MM.1S (cell line): ENCODE measurements at regions not wholly inside any gene's neighbourhood (a gene's known extent, or its start where the extent isn't known, plus 50 kb on each side); places are given as distances from the start of the nearest gene placed in this dataset.

Experiments
- CTCF ChIP-seq: fragments of 300-600 bp; sonication (generic); IDR thresholded peaks from 2 replicates; pipeline ENCODE4 v1.5.1; 2016; ENCODE audit warnings: antibody characterized with exemption, low read length, mixed read lengths
- EZH2 ChIP-seq: fragments of 300-600 bp; sonication (generic); optimal IDR thresholded peaks from 2 replicates; pipeline ENCODE3; 2017; ENCODE audit warnings: low read depth, mild to moderate bottlenecking, antibody characterized with exemption, low read length, mixed read lengths
- EZH2phosphoT487 ChIP-seq: fragments of 300-600 bp; sonication (generic); IDR thresholded peaks from 2 replicates; pipeline ENCODE4 v1.6.1; 2018; ENCODE audit warnings: antibody characterized with exemption, low read length

- TF ChIP-seq EZH2 (no peak), EZH2phosphoT487 (no peak), CTCF (no peak)
Observed at GRCh38 chr13:38099751-38100150, 230.2 kb upstream of the TRPC4 start.
